Amniotic stem cell (primary cell): ENCODE measurements at regions not wholly inside any gene's neighbourhood (a gene's known extent, or its start where the extent isn't known, plus 50 kb on each side); places are given as distances from the start of the nearest gene placed in this dataset.

Experiments used
- DNase-seq: peaks from one replicate; lab custom pipeline; 2025; lab: John Stamatoyannopoulos, UW

- DNase-seq, result no peak
Observed at GRCh38 chr13:58782736-58783135, 1151.2 kb downstream of the PCDH17 start.

GRCh38 chr13:58792854-58793253 lies 1161.3 kb downstream of the PCDH17 start:
- no peak for DNase-seq

- DNase-seq, result no peak
Observed at GRCh38 chr13:58795715-58796114, 1164.2 kb downstream of the PCDH17 start.

- no peak for DNase-seq
Observed at GRCh38 chr13:58804832-58805231, 1173.3 kb downstream of the PCDH17 start.

GRCh38 chr13:58806401-58806800 lies 1174.9 kb downstream of the PCDH17 start:
- no peak for DNase-seq

GRCh38 chr13:58823701-58824100 lies 1192.2 kb downstream of the PCDH17 start:
- no peak for DNase-seq

- no peak for DNase-seq
Observed at GRCh38 chr13:58827904-58828303, 1196.4 kb downstream of the PCDH17 start.

- no peak for DNase-seq
Observed at GRCh38 chr13:58830841-58831240, 1199.3 kb downstream of the PCDH17 start.

GRCh38 chr13:58838615-58839014 lies 1207.1 kb downstream of the PCDH17 start:
- no peak for DNase-seq

- DNase-seq, result no peak
Observed at GRCh38 chr13:58843071-58843470, 1211.5 kb downstream of the PCDH17 start.

- DNase-seq, result no peak
Observed at GRCh38 chr13:58843567-58843966, 1212.0 kb downstream of the PCDH17 start.

- DNase-seq, result no peak
Observed at GRCh38 chr13:58850161-58850560, 1218.6 kb downstream of the PCDH17 start.

- no peak for DNase-seq
Observed at GRCh38 chr13:58852076-58852475, 1220.5 kb downstream of the PCDH17 start.

- no peak for DNase-seq
Observed at GRCh38 chr13:58855283-58855682, 1223.7 kb downstream of the PCDH17 start.

- DNase-seq, result no peak
Observed at GRCh38 chr13:58858870-58859371, 1227.4 kb downstream of the PCDH17 start.

GRCh38 chr13:58865286-58865685 lies 1233.7 kb downstream of the PCDH17 start:
- DNase-seq, result no peak

- no peak for DNase-seq
Observed at GRCh38 chr13:58869566-58869965, 1238.0 kb downstream of the PCDH17 start.

GRCh38 chr13:58876473-58876872 lies 1244.9 kb downstream of the PCDH17 start:
- no peak for DNase-seq

- no peak for DNase-seq
Observed at GRCh38 chr13:58879114-58879513, 1247.6 kb downstream of the PCDH17 start.

GRCh38 chr13:58882516-58882915 lies 1251.0 kb downstream of the PCDH17 start:
- no peak for DNase-seq

- no peak for DNase-seq
Observed at GRCh38 chr13:58883405-58883804, 1251.9 kb downstream of the PCDH17 start.

GRCh38 chr13:58884353-58885209 lies 1253.0 kb downstream of the PCDH17 start:
- DNase-seq, result no peak

GRCh38 chr13:58889474-58889873 lies 1257.9 kb downstream of the PCDH17 start:
- no peak for DNase-seq

- no peak for DNase-seq
Observed at GRCh38 chr13:58893396-58893795, 1261.9 kb downstream of the PCDH17 start.
